ACC112 (cell line): ENCODE measurements at regions not wholly inside any gene's neighbourhood (a gene's known extent, or its start where the extent isn't known, plus 50 kb on each side); places are given as distances from the start of the nearest gene placed in this dataset.

ENCODE experiments used
- H2AFZ ChIP-seq: fragments of 200-600 bp; sonication (generic); one replicate; pipeline ENCODE4 v1.6.0; 2017; ENCODE audit warnings: antibody characterized with exemption, low read length; ENCODE audit not compliant: unreplicated experiment
- H3K27ac ChIP-seq: fragments of 200-600 bp; sonication (generic); 2 replicates; pipeline ENCODE4 v1.5.1; 2014; ENCODE audit warnings: low read depth, mild to moderate bottlenecking, antibody characterized with exemption, low read length, moderate library complexity
- H3K27me3 ChIP-seq: fragments of 200-600 bp; sonication (generic); 2 replicates; pipeline ENCODE4 v1.6.1; 2014; ENCODE audit warnings: mild to moderate bottlenecking, antibody characterized with exemption, low read length, moderate library complexity, mixed read lengths; ENCODE audit not compliant: insufficient read depth
- H3K36me3 ChIP-seq: fragments of 200-600 bp; sonication (generic); 2 replicates; pipeline ENCODE4 v1.6.1; 2016; ENCODE audit warnings: mild to moderate bottlenecking, antibody characterized with exemption, low read length, moderate library complexity, mixed read lengths; ENCODE audit not compliant: insufficient read depth
- H3K4me1 ChIP-seq: fragments of 200-600 bp; sonication (generic); one replicate; pipeline ENCODE4 v1.6.1; 2016; ENCODE audit warnings: low read length, mixed read lengths; ENCODE audit not compliant: insufficient read depth, unreplicated experiment, control insufficient read depth
- H3K4me3 ChIP-seq: fragments of 200-600 bp; sonication (generic); 2 replicates; pipeline ENCODE4 v1.5.1; 2014; ENCODE audit warnings: mild to moderate bottlenecking, low read depth, low read length
- H3K79me2 ChIP-seq: fragments of 200-600 bp; sonication (generic); one replicate; pipeline ENCODE4 v1.6.0; 2016; ENCODE audit warnings: low read length; ENCODE audit not compliant: control insufficient read depth, unreplicated experiment, insufficient read depth

DNA sequence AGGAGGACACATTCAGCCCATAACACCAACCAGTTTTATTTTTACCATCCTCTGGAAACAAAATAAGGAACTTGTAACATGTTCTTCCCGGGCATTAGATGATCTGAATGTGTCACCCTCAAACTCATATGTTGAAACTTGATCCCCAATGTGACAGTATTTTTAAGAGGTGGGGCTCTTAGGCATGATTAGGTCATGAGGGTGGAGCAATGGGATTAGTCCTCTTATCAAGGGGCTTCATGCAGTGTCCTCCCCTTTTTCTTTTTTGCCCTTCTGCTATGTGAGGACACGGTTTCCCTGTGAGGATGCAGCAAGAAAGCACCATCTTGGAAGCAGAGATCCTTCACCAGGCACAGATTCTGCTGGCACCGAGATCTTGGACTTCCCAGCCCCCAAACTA lies 401.5 kb upstream of the TRIB2 start:
- H3K36me3 ChIP-seq: no peaks in the 10 kb centered on the region
- no peaks in the 10 kb centered on the region for H3K79me2 ChIP-seq
- H3K4me3 ChIP-seq: no peak overlapping the region
- H3K27me3 ChIP-seq: no peaks in the 10 kb centered on the region
- H3K4me1 ChIP-seq: peaks cover 40% of the 10 kb centered on the region
- no peak overlapping the region for H2AFZ ChIP-seq
- no peak overlapping the region for H3K27ac ChIP-seq

DNA sequence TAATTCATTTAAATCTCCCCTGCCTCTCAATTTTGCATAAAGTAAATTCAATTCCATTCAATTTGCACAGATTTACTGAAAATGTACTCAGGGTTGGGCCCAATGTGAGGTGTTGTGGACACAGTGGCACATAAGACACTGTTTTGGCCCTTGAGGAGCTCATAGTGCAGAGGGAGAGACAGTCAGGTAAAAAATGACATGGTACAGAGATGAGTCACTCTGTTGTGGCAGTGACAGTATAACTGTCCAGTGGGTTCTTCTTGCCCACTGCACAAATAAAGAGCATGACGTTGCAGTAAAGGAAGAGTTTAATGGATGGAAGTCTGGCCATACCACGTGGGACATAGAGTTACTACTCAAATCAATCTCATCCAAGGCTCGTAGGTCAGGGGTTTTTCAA lies 400.3 kb upstream of the TRIB2 start:
- Histone ChIP-seq H2AFZ (no peak overlapping the region), H3K27me3 (no peaks in the 10 kb centered on the region), H3K79me2 (no peaks in the 10 kb centered on the region), H3K4me3 (no peak overlapping the region), H3K4me1 (peaks cover 52% of the 10 kb centered on the region), H3K36me3 (no peaks in the 10 kb centered on the region), H3K27ac (no peak overlapping the region)

DNA sequence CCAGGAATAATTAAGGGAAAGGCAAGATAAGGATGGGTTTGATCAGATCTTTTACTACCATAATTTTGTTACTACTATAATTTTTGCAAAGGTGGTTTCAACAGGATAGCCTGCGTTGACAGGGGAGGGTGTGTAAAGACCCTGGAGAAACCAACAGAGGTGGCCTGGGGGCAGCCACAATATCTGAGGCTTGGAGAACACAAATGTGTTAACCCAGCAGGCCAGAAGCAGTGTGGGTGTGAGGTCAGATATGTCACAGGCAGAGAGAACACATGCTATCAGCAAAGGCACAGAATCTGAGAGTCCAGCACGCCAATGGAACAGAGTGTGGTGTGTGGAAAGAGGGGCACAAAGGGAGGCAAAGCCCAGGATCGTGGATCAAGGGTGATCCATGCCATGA lies 399.4 kb upstream of the TRIB2 start:
- H3K27me3 ChIP-seq: no peaks in the 10 kb centered on the region
- no peaks in the 10 kb centered on the region for H3K79me2 ChIP-seq
- H3K4me3 ChIP-seq: no peak overlapping the region
- no peak overlapping the region for H2AFZ ChIP-seq
- no peaks in the 10 kb centered on the region for H3K36me3 ChIP-seq
- peak overlapping the region; percentile 92; the same call in 1 of the 2 replicates for H3K27ac ChIP-seq
- H3K4me1 ChIP-seq: peaks cover 60% of the 10 kb centered on the region

DNA sequence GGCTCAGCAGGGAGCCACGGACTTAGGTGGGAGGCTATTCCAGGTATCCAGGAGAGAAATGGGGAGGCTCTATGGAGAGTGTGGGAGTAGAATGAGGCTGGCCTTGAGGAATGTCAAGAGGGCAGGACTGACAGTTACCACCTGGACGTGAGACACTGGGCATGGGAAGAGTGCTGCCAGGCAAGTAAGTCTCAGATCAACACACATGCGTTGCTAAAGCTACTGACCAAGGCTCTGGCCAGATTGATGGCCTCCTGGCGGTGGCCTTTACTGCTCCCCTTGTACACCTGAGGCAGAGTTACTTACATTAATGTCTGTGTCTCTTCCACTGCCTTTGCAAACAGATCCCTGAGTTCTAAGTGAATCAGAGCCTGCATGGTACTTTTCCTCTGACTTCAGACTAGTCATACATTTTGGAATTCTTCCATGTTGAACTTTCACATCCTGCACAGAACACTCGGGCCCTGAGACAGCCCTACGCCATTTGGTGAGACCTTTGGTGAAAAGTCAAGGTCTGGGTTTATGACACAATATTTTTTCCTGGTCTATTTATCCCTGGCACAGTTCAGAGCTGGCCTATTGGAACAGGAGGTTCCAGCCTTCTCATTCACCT lies 398.8 kb upstream of the TRIB2 start:
- Histone ChIP-seq H3K27me3 (no peaks in the 10 kb centered on the region), H3K4me3 (peak overlapping the region; percentile 10), H2AFZ (peak overlapping the region; percentile 76), H3K4me1 (peaks cover 62% of the 10 kb centered on the region), H3K79me2 (no peaks in the 10 kb centered on the region), H3K27ac (peak overlapping the region; percentile 92), H3K36me3 (no peaks in the 10 kb centered on the region)

DNA sequence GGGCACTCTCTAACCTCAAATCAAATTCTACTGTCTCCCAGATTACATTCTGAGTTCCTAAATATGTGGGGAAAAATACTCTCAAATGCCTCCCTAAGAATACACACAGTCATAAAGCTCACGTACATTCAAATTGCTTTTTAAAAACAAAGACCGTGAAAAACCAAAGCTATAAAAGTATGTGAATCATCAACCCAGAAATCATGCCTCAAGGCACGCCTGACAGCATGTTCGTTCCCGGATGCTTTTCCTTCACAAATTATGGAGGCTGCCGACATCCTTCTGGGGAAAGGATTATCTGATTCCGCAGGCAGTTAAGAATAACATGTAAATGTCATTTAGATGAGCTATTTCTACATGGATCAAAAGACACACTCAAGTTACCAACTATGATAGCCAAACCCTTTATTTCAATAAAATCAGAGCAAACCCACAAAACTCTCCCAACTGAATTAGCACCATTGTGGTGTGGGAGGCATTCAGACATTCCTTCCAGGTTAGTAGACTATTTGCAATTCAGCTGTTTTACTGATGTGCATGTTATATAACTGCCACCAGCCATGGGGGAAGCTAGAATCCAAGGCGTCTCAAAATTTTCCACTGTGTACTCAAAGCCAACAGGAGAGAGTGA lies 398.2 kb upstream of the TRIB2 start:
- H3K27me3 ChIP-seq: no peaks in the 10 kb centered on the region
- H3K79me2 ChIP-seq: no peaks in the 10 kb centered on the region
- peaks cover 62% of the 10 kb centered on the region for H3K4me1 ChIP-seq
- H2AFZ ChIP-seq: peak overlapping the region; percentile 76
- H3K27ac ChIP-seq: peak overlapping the region; percentile 92
- peak overlapping the region; percentile 10 for H3K4me3 ChIP-seq
- H3K36me3 ChIP-seq: no peaks in the 10 kb centered on the region

DNA sequence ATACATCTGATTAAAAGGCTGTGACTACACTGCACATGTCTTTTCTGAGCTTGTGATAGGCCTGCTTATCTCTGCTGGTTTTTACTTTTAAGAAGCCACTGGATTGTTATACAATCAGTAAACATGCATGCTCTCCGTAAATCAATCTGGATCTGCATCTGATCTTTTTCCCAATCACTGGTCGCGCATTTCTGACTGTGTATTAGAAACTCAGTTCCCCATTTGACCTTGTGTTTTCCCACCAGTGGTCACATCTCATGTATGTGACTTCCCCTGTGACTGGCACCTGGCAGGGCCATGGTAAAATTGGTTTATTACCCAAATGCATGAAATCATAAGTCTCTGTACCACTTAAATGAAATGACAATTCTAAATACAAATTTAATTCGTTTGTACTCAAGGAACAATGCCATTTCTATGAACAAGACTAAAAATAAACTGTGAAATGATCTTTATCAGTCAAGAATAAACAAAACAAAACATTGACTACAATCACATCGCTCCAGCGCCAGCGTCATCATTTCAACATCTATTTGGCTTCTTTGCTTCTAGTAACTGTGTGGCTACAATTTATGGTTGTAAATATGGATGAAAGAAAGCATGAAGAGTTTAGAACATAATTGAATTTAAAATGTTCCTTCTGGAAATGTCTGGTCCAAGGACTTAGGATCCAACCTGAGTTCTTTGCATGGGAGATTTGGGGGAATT lies 396.6 kb upstream of the TRIB2 start:
- no peaks in the 10 kb centered on the region for H3K79me2 ChIP-seq
- H3K27ac ChIP-seq: peak overlapping the region; percentile 76
- no peak overlapping the region for H3K4me3 ChIP-seq
- H3K4me1 ChIP-seq: peaks cover 52% of the 10 kb centered on the region
- no peak overlapping the region for H2AFZ ChIP-seq
- no peaks in the 10 kb centered on the region for H3K36me3 ChIP-seq
- H3K27me3 ChIP-seq: no peaks in the 10 kb centered on the region

DNA sequence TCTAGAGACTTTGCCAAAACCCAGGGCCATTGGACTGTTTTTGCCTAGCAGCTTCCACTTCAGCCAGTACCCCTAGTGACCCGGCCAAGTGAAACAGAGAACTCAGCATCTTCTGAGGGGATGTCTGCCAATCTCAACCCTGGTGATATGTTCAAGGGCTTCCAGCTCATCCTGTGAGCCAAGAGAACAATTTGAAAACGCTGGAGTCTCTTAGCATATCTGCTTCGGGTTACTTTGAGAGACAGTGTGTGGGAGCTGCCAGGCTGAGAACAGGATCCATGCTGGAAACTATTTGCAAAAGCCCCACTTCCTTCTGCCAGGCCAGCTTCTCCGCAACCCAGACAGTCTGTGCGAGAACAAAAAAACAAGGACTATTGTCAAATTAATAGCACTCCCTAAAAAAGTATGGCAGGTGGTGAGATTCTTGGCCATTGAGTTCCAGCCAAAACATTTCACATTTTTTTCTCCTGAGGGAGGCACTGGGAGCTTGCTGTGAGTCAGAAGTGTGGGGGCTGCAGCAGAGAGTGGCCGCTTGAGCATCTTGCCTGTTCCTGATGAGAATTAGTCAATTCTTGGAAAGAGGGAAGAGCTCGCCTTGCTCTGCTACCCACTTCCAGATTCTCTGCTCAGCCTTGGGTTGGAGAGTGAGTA lies 395.6 kb upstream of the TRIB2 start:
- H2AFZ ChIP-seq: peak overlapping the region; percentile 42
- H3K4me3 ChIP-seq: peak overlapping the region; percentile 10; the same call in 1 of the 2 replicates
- H3K27ac ChIP-seq: peak overlapping the region; percentile 76
- no peaks in the 10 kb centered on the region for H3K36me3 ChIP-seq
- no peaks in the 10 kb centered on the region for H3K27me3 ChIP-seq
- H3K79me2 ChIP-seq: no peaks in the 10 kb centered on the region
- peaks cover 55% of the 10 kb centered on the region for H3K4me1 ChIP-seq

DNA sequence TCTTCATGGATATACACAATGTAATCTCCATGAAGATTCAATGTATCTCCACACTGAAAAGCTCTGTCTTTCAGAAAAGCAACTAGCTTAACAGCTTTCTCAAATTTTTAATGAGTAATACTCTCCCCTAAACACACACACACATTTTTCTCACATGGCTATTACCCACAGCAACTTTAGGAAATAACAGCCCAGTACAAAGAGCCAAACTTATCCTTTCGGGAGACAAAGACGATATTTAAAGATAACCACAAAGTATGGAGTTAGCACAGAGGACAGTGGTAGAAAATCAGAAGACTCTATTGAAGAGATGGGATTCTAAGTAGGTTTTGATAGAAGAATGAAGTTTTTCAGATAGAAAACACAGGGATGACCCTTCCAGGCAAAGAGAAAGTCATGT lies 394.9 kb upstream of the TRIB2 start:
- H3K79me2 ChIP-seq: no peaks in the 10 kb centered on the region
- H3K27ac ChIP-seq: peak overlapping the region; percentile 76
- peaks cover 57% of the 10 kb centered on the region for H3K4me1 ChIP-seq
- H3K4me3 ChIP-seq: peak overlapping the region; percentile 10; the same call in 1 of the 2 replicates
- H3K27me3 ChIP-seq: no peaks in the 10 kb centered on the region
- peak overlapping the region; percentile 5 for H2AFZ ChIP-seq
- no peaks in the 10 kb centered on the region for H3K36me3 ChIP-seq

DNA sequence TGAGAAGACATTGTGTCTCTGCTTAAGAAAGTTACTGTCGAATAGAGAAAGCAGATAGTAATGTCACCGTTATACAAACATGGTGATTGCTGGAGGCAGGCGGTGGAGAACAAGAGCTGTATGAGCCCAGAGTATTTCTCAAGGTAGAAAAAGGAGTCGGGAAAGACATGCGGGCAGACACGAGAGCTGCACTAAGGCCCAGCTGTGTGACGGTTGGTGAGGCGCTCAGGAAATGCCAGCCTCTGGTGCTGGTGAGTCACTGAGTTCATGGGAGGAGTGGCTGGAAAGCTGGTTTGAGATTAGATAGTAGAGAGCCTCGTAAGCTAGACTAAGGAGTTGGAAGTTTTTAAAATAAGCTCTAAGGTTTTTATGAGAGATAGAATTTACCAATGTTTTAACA lies 390.9 kb upstream of the TRIB2 start:
- no peak overlapping the region for H3K27ac ChIP-seq
- H3K4me1 ChIP-seq: peaks cover 24% of the 10 kb centered on the region
- H2AFZ ChIP-seq: no peak overlapping the region
- H3K79me2 ChIP-seq: no peaks in the 10 kb centered on the region
- no peaks in the 10 kb centered on the region for H3K27me3 ChIP-seq
- no peaks in the 10 kb centered on the region for H3K36me3 ChIP-seq
- no peak overlapping the region for H3K4me3 ChIP-seq

DNA sequence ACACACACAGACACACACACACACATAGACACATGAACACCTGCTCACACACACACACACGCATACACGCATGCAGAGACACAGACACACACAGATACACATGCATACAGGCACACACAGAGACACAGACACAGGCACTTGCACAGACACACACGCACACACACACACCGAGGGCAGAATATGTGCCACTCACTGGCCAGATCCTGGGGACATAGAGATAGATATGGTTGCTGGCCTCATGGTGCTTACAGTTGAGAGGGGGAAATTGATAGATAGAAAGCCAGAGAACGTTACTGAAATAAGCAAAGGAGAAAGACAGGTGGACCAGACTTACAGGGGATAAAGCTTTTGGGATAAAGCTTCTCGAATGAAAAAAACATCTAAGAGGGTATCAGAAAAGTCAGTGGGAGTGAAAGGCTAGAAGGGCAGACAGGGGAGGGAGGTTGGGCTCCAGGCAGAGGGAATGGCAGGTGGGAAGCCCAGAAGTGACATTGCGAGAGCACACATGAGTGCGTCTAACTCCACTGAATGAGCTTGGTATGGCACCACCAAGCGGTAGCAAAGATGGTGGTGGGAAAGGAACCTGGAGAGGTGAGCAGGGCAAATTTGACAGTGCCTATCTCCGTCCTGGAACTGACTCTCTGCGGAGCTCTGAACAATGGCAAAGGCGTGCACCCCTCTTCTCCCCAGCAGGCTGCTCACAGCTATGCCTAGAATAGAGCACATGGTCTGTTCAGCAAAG lies 390.1 kb upstream of the TRIB2 start:
- Histone ChIP-seq H3K27me3 (no peaks in the 10 kb centered on the region), H3K27ac (no peak overlapping the region), H3K4me3 (no peak overlapping the region), H3K36me3 (no peaks in the 10 kb centered on the region), H3K4me1 (peaks cover 16% of the 10 kb centered on the region), H3K79me2 (no peaks in the 10 kb centered on the region), H2AFZ (no peak overlapping the region)
